ENCODE measurements at regions not wholly inside any gene's neighbourhood (a gene's known extent, or its start where the extent isn't known, plus 50 kb on each side); places are given as distances from the start of the nearest gene placed in this dataset.

DNA sequence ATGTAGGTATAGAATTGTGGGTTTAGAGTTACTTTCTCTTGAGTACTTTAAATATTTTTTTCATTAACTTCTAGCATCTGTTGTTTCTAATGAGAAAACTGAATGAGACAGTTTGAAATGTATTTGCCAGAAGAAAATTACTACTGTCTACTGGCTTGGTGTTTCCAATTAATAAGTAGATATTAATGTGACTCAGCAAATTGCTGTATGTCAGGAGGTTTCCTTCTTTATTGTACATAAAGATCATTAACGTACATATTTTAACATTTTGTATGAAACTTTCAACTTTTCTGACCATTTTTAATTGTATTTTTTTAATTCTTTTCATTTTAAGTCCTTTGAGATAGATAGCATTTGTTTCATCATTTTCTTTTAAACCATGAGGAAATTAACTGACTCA is 135.1 kb upstream of the SLC22A23 start (continued):
- no peak for TF ChIP-seq CHD2 (IDR thresholded peaks at IDR 0.05; ENCODE audit: low read length, partially characterized antibody)
- TF ChIP-seq, protein P1, sequence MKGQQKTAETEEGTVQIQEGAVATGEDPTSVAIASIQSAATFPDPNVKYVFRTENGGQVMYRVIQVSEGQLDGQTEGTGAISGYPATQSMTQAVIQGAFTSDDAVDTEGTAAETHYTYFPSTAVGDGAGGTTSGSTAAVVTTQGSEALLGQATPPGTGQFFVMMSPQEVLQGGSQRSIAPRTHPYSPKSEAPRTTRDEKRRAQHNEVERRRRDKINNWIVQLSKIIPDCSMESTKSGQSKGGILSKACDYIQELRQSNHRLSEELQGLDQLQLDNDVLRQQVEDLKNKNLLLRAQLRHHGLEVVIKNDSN (IDR thresholded peaks at IDR 0.05; ENCODE audit: borderline replicate concordance, low read depth): no peak
- no peak for TF ChIP-seq TAF1 (IDR thresholded peaks at IDR 0.05; ENCODE audit: borderline replicate concordance, low read depth, low read length)
- TF ChIP-seq TEAD4 (IDR thresholded peaks at IDR 0.05; ENCODE audit: borderline replicate concordance, insufficient read depth): no peak

DNA sequence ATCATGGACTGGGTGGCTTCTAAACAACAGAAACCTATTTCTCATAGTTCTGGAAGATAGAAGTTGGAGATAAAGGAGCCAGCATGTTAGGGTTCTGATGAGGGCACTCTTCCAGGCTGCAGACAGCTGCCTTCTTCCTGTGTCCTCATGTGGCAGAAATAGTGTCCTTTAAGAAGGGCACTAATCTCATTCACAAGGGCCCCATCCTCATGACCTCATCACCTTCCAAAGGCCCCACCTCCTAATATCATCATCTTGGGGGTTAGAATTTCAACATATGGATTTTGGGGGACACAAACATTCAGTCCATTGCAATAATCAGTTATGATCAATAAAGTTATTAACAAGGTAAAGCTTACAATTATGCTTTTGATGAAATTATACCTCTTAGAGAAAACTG is 130.8 kb upstream of the SLC22A23 start:
- Histone ChIP-seq H3K79me2 (ENCODE audit: insufficient read depth) (no peaks in the 10 kb centered on the region), H3K27me3 (ENCODE audit: insufficient read depth) (no peaks in the 10 kb centered on the region), H3K27ac (ENCODE audit: low read depth in 2 of 2, low read length in 1 of 2) (no peak overlapping the region), H3K4me3 (ENCODE audit: low read depth in 2 of 2, low read length in 1 of 2) (no peak overlapping the region), H3K36me3 (replicated peaks in 1 of 2; ENCODE audit: control insufficient read depth in 1 of 2, insufficient read depth in 2 of 2, low read length in 1 of 2) (no peaks in the 10 kb centered on the region), H3K9ac (no peak overlapping the region), H3K9me3 (no peaks in the 10 kb centered on the region), H3K4me1 (ENCODE audit: control insufficient read depth in 1 of 2, insufficient read depth in 2 of 2, low read depth in 1 of 2, low read length in 1 of 2) (no peaks in the 10 kb centered on the region), H3K9me2 (no peaks in the 10 kb centered on the region), H4K20me1 (ENCODE audit: insufficient read depth) (no peaks in the 10 kb centered on the region), H3K4me2 (no peak overlapping the region), H2AFZ (ENCODE audit: low read depth) (no peak overlapping the region), H3F3A (replicated peaks; ENCODE audit: insufficient read depth) (peaks cover 7% of the 10 kb centered on the region)
- TF ChIP-seq TEAD4 (IDR thresholded peaks at IDR 0.05; ENCODE audit: borderline replicate concordance, insufficient read depth) (no peak), RCOR1 (IDR thresholded peaks at IDR 0.05; ENCODE audit: low read length) (no peak), MEF2A (IDR thresholded peaks at IDR 0.05; ENCODE audit: borderline replicate concordance, low read depth) (no peak)
- CTCF ChIA-PET: no interaction called here
- POLR2A ChIA-PET: no interaction called here
- no peak for DNase-seq

DNA sequence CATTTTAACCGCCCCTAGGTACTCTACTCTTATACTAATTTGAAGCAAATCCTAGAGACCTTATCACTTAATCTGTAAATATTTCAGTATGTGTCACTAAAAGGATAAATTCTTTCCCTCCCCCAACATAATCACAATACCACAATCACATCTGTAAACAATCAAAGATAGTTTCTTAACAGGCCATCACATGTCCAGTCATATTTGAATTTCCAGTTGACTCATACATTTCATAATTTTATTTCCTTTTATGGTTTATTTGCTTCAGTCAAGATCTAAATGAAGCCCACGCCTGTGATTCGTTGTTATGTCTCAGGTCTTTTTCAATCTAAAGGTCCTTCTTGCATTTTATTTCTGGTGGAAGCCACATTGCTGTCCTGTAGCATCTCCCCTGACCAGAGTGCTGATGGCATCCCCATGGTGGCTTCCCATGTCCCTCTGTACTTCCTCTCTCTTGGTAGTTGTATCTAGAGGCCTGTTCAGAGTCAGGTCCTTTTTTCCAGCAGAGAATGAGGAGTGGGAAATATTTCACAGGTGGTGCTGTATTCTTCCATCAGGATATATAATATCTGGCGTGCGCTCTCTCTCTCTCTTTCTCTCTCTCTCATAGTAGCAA is 128.6 kb upstream of the SLC22A23 start:
- 40% methylated on average over 5 of the region's 5 CpGs for WGBS (ENCODE audit: low lambda C conversion rate)
- Histone ChIP-seq H3K9me3 (no peaks in the 10 kb centered on the region), H3F3A (replicated peaks; ENCODE audit: insufficient read depth) (no peaks in the 10 kb centered on the region), H3K27me3 (ENCODE audit: insufficient read depth) (no peaks in the 10 kb centered on the region; the same call in 1 of the 2 replicates), H3K9me2 (no peaks in the 10 kb centered on the region), H3K4me3 (ENCODE audit: low read depth in 2 of 2, low read length in 1 of 2) (no peak overlapping the region), H2AFZ (ENCODE audit: low read depth) (no peak overlapping the region), H3K4me1 (ENCODE audit: control insufficient read depth in 1 of 2, insufficient read depth in 2 of 2, low read depth in 1 of 2, low read length in 1 of 2) (no peaks in the 10 kb centered on the region), H3K27ac (ENCODE audit: low read depth in 2 of 2, low read length in 1 of 2) (no peak overlapping the region), H4K20me1 (ENCODE audit: insufficient read depth) (no peaks in the 10 kb centered on the region), H3K79me2 (ENCODE audit: insufficient read depth) (no peaks in the 10 kb centered on the region), H3K4me2 (no peak overlapping the region), H3K9ac (no peak overlapping the region), H3K36me3 (replicated peaks in 1 of 2; ENCODE audit: control insufficient read depth in 1 of 2, insufficient read depth in 2 of 2, low read length in 1 of 2) (no peaks in the 10 kb centered on the region)
- DNase-seq: no peak
- POLR2A ChIA-PET: no interaction called here
- CTCF ChIA-PET: no interaction called here
- TF ChIP-seq RXRA (IDR thresholded peaks at IDR 0.05; ENCODE audit: borderline replicate concordance, low read depth) (0 out of 2 replicates have a peak, but pooled peaks have one; percentile 18), POLR2AphosphoS5 (IDR thresholded peaks at IDR 0.05; ENCODE audit: low read depth, low read length) (0 out of 2 replicates have a peak, but pooled peaks have one; percentile 40), YY1 (IDR thresholded peaks at IDR 0.05; ENCODE audit: low read depth) (no peak), GATA2 (CRISPR knock-in tag; IDR thresholded peaks at IDR 0.05) (no peak), RFX5 (IDR thresholded peaks at IDR 0.05; ENCODE audit: low read length) (no peak), MEF2A (IDR thresholded peaks at IDR 0.05; ENCODE audit: borderline replicate concordance, low read depth) (no peak), TCF12 (IDR thresholded peaks at IDR 0.05) (peak; percentile 86), NRF1 (IDR thresholded peaks at IDR 0.05; ENCODE audit: low read depth, low read length) (no peak), FOXM1 (IDR thresholded peaks at IDR 0.05; ENCODE audit: low read depth) (no peak), TEAD4 (IDR thresholded peaks at IDR 0.05; ENCODE audit: borderline replicate concordance, insufficient read depth) (no peak), RAD21 (IDR thresholded peaks at IDR 0.05; ENCODE audit: low read length) (no peak), SIN3A (IDR thresholded peaks at IDR 0.05; ENCODE audit: borderline replicate concordance, low read depth, low read length) (no peak), FOSL2 (IDR thresholded peaks at IDR 0.05; ENCODE audit: borderline replicate concordance, low read depth) (peak; percentile 10; the same call in 1 of the 2 replicates)
- TF ChIP-seq, protein P2, sequence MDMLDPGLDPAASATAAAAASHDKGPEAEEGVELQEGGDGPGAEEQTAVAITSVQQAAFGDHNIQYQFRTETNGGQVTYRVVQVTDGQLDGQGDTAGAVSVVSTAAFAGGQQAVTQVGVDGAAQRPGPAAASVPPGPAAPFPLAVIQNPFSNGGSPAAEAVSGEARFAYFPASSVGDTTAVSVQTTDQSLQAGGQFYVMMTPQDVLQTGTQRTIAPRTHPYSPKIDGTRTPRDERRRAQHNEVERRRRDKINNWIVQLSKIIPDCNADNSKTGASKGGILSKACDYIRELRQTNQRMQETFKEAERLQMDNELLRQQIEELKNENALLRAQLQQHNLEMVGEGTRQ (IDR thresholded peaks at IDR 0.05; ENCODE audit: borderline replicate concordance, low read depth, low read length): no peak
- TF ChIP-seq, protein P3, sequence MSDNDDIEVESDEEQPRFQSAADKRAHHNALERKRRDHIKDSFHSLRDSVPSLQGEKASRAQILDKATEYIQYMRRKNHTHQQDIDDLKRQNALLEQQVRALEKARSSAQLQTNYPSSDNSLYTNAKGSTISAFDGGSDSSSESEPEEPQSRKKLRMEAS (IDR thresholded peaks at IDR 0.05; ENCODE audit: low read depth): no peak
- TF ChIP-seq, protein P1 (IDR thresholded peaks at IDR 0.05; ENCODE audit: borderline replicate concordance, low read depth): 0 out of 2 replicates have a peak, but pooled peaks have one; percentile 19
- TF ChIP-seq, protein P4, sequence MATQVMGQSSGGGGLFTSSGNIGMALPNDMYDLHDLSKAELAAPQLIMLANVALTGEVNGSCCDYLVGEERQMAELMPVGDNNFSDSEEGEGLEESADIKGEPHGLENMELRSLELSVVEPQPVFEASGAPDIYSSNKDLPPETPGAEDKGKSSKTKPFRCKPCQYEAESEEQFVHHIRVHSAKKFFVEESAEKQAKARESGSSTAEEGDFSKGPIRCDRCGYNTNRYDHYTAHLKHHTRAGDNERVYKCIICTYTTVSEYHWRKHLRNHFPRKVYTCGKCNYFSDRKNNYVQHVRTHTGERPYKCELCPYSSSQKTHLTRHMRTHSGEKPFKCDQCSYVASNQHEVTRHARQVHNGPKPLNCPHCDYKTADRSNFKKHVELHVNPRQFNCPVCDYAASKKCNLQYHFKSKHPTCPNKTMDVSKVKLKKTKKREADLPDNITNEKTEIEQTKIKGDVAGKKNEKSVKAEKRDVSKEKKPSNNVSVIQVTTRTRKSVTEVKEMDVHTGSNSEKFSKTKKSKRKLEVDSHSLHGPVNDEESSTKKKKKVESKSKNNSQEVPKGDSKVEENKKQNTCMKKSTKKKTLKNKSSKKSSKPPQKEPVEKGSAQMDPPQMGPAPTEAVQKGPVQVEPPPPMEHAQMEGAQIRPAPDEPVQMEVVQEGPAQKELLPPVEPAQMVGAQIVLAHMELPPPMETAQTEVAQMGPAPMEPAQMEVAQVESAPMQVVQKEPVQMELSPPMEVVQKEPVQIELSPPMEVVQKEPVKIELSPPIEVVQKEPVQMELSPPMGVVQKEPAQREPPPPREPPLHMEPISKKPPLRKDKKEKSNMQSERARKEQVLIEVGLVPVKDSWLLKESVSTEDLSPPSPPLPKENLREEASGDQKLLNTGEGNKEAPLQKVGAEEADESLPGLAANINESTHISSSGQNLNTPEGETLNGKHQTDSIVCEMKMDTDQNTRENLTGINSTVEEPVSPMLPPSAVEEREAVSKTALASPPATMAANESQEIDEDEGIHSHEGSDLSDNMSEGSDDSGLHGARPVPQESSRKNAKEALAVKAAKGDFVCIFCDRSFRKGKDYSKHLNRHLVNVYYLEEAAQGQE (IDR thresholded peaks at IDR 0.05; ENCODE audit: low read depth, low read length): no peak

Data from SK-N-SH (cell line).